ENCODE measurements at regions not wholly inside any gene's neighbourhood (a gene's known extent, or its start where the extent isn't known, plus 50 kb on each side); places are given as distances from the start of the nearest gene placed in this dataset.

GRCh38 chr10:30756151-30756550 lies 126.6 kb upstream of the LYZL2 start:
- no peak for DNase-seq (ENCODE audit: low read depth in 2 of 2)
- no peak overlapping the region for H3K4me3 ChIP-seq (replicated peaks in 1 of 2; ENCODE audit: low read depth in 2 of 2, low read length in 2 of 2)
- TF ChIP-seq, protein P1, sequence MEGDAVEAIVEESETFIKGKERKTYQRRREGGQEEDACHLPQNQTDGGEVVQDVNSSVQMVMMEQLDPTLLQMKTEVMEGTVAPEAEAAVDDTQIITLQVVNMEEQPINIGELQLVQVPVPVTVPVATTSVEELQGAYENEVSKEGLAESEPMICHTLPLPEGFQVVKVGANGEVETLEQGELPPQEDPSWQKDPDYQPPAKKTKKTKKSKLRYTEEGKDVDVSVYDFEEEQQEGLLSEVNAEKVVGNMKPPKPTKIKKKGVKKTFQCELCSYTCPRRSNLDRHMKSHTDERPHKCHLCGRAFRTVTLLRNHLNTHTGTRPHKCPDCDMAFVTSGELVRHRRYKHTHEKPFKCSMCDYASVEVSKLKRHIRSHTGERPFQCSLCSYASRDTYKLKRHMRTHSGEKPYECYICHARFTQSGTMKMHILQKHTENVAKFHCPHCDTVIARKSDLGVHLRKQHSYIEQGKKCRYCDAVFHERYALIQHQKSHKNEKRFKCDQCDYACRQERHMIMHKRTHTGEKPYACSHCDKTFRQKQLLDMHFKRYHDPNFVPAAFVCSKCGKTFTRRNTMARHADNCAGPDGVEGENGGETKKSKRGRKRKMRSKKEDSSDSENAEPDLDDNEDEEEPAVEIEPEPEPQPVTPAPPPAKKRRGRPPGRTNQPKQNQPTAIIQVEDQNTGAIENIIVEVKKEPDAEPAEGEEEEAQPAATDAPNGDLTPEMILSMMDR (IDR thresholded peaks at IDR 0.05; ENCODE audit: low read depth, low read length) = no peak

- TF ChIP-seq, protein P1 (IDR thresholded peaks at IDR 0.05; ENCODE audit: low read depth, low read length) = no peak
- DNase-seq (ENCODE audit: low read depth in 2 of 2) = peak in 1 of 2 donors; percentile 34
- H3K4me3 ChIP-seq (replicated peaks in 1 of 2; ENCODE audit: low read depth in 2 of 2, low read length in 2 of 2) = no peak overlapping the region
These were observed 125.9 kb upstream of the LYZL2 start for GRCh38 chr10:30755441-30755953.

GRCh38 chr10:30752481-30752881 lies 122.9 kb upstream of the LYZL2 start:
- no peak overlapping the region for H3K4me3 ChIP-seq (replicated peaks in 1 of 2; ENCODE audit: low read depth in 2 of 2, low read length in 2 of 2)
- no peak for DNase-seq (ENCODE audit: low read depth in 2 of 2)
- TF ChIP-seq, protein P1 (IDR thresholded peaks at IDR 0.05; ENCODE audit: low read depth, low read length) = no peak

DNA sequence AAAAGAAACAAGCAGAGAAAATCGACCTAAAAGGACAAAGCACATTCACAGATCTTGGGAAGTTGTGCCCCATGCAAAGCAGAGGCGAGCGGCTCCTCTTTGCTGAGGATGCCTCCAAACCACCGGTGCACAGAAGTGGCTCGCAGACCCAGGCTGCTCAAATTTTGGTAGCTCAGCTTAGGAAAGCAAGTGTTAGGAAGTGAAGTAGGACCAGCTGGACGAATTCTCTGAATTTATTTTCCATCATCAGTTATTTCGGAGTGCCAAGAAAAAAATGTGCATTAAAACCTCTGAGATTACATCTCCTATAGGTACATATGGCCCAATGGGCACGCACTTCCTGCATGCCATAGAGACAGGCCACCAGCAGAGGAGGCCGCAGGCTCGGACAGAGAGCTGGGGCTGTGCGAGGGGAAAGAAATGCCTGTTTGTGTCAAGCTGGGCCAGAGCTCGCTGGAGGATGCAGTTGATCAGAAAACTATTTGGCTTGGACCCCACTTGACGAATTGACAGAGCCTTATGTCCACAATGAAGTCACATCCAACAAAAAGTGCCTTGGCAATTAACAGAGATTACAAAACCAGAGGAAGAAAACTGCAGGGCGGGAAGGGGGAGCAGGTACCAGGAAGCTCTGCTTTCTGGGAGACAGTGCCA lies 122.3 kb upstream of the LYZL2 start:
- TF ChIP-seq, protein P1 (IDR thresholded peaks at IDR 0.05; ENCODE audit: low read depth, low read length) = peak; percentile 94
- no peak overlapping the region for H3K4me3 ChIP-seq (replicated peaks in 1 of 2; ENCODE audit: low read depth in 2 of 2, low read length in 2 of 2)
- DNase-seq (ENCODE audit: low read depth in 2 of 2) = peak; percentile 72 to 74

- TF ChIP-seq, protein P1 (IDR thresholded peaks at IDR 0.05; ENCODE audit: low read depth, low read length) = no peak
These were observed 121.6 kb upstream of the LYZL2 start for GRCh38 chr10:30750971-30751677.

DNA sequence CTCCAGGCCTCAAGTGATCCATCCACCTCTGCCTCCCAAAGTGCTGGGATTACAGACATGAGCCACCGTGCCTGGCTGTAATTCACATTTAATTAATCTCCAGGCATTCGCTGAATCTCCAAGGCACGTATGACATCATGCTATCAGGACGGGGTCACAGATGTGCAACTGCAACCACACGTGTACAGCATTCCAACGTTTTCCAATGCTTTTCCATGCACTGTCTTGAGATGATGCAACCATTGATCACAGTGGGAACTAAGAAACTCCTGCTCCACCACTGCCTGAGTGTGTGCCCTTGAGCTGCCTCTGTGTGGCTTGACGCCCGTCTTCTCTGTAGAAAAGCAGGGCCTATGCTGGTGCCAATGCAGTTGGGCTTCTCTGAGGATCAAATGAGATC lies 119.8 kb upstream of the LYZL2 start:
- TF ChIP-seq, protein P1 (IDR thresholded peaks at IDR 0.05; ENCODE audit: low read depth, low read length) = no peak
- DNase-seq (ENCODE audit: low read depth in 2 of 2) = no peak
- no peak overlapping the region for H3K4me3 ChIP-seq (replicated peaks in 1 of 2; ENCODE audit: low read depth in 2 of 2, low read length in 2 of 2)

More at GRCh38 chr10:30750971-30751677, 121.6 kb upstream of the LYZL2 start:
- H3K4me3 ChIP-seq (replicated peaks in 1 of 2; ENCODE audit: low read depth in 2 of 2, low read length in 2 of 2) = no peak overlapping the region
- no peak for DNase-seq (ENCODE audit: low read depth in 2 of 2)

Data from cardiac fibroblast (primary cell).